ENCODE measurements at regions not wholly inside any gene's neighbourhood (a gene's known extent, or its start where the extent isn't known, plus 50 kb on each side); places are given as distances from the start of the nearest gene placed in this dataset.

DNA sequence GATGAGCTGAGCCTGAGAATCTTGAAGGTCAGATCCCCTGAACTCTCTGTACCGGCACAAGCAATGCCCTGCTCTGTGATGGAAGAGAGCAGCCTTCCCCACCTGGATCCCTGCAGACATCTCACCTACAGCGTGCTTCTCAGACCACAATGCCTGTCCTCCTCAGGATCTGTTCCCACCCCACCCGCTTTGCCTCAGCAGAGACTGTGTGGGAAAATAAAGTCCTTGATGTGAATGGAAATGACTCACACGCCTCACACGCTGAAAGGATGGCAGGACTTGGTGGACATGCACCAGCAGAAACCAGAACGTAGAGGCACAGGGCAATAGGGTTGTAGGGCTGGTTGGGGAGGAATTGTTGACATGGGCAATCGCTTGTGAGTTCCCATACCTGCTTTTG is 117.9 kb upstream of the POU3F3 start:
- DNase-seq, result no peak

DNA sequence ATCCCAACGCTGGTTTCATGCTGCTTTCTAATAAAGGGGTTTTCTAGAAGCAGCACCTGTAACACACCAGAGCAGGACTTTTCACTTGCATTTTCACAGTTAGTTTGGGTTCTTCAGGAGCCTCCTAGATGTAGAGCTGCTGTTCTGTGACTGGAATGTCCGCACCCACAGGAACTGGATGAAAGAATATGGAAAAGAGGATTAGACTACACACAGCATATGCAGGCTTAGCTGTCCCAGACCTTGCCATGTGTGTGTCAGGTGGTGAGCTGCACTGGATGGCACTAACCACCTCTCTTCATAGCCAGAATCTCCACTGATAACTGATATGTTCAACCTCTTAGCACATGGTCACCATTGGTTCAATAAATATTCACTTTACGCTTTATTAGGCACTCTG is 112.1 kb upstream of the POU3F3 start:
- DNase-seq, result no peak

- DNase-seq, result no peak
Observed at GRCh38 chr2:104744537-104744936, 109.4 kb upstream of the POU3F3 start.

GRCh38 chr2:104745846-104746245 is 108.1 kb upstream of the POU3F3 start:
- DNase-seq, result no peak

DNA sequence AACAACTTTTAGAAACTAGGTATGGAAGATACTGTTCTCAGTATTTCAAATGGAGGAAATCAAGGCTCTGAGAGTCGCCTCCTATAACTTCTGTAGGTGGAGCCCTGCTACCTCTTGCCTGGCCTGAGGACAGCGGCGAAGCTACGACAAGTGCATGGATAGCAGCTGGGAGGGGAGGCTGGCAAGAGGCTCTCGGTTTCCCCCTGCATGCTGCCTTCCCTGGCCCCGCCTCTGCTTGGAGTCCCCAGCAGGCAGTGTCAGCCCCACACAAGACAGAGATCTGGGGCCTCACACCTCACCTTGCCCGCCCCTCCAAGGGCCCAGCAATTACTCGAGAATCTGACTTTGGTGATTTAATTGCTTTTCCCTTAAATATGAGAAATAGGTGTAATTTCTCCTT is 107.6 kb upstream of the POU3F3 start:
- no peak for DNase-seq

DNA sequence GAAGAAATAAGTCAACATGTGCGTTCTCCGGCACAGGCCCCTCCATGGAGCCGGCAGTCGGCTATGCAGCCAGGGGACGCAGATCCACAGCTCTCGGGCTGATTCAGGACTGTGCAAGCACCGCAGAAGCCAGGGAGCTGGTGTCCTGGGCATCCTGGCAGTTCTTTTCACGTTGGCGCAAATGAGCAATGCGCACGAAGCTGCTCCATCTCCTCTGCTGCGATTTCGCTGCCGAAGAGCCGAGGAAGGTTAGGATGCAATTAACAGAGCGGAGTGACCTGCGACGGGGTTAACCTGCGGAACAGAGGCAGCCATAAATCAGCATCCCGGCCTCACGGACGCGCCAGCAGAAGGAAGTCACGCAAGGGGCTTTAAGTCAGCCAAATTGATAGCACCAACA is 107.1 kb upstream of the POU3F3 start:
- DNase-seq, result no peak

DNA sequence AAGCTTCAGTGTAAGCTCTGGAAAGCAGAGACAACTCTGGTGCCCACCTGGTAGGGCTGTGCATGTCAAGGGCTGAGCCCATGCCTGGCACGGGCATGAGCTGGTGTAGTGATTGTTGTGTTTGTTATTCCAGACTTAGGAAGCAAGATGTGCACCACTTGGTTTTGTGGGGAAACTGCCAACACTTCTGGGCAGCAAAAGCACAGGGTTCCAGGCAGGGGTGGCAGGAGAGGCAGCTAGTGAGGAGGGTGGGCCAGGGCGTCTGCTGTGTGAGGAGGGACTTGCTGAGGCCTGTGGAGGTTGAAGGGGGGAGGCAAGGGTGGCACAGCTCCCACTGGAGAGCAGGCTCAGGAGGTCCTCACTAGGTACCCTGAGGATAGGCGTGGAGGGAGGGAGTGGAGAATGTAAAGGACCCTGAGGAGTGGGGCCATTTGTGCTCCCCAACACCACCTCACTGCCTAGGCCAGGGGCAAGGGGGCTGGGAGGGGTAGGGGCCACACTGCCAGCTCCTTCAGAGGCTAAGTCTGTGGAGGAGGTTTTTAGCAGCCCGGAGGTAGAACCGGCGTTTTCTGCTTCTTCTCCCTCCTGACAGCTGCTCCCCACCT is 104.0 kb upstream of the POU3F3 start:
- no peak for DNase-seq

DNA sequence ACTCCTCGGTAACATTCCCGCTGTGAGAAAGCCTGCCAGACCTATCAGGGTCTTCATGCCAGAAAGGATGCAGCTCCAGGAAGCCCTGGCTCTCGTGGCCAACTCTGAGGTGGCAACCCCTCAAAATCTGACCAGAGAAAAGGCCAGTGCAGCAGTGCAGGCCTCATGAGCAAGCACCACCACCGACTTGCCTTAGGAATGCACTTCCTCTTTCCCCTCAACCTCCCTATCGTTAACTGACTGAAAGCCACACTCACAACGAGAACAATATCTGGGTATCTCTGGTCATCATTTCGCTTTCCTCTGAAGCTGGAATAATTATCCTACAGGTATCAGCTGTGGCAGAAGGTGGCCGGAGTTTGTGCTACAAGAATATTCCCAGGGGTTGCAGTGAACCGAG is 101.4 kb upstream of the POU3F3 start:
- no peak for DNase-seq

GRCh38 chr2:104755026-104755878 is 98.7 kb upstream of the POU3F3 start:
- no peak for DNase-seq

DNA sequence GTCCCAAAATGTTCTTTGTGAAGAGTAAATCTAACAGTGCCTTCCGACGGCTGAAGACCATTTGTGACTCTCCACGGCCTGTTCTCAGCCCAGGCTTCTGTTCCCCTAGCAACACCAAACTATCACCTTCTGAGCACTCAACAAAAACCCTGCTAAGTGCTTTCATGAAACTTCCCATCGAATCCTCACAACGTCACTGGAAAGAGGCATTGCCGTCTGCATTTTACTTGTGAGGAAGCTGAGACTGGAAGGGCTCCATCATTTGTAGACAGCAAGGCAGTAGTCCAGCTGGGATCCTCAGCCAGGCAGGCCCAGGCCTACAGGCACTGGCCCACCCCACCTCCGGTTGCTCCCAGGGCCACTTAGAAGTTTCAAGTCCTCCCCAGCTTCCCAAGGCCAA is 97.8 kb upstream of the POU3F3 start:
- DNase-seq, result no peak

DNA sequence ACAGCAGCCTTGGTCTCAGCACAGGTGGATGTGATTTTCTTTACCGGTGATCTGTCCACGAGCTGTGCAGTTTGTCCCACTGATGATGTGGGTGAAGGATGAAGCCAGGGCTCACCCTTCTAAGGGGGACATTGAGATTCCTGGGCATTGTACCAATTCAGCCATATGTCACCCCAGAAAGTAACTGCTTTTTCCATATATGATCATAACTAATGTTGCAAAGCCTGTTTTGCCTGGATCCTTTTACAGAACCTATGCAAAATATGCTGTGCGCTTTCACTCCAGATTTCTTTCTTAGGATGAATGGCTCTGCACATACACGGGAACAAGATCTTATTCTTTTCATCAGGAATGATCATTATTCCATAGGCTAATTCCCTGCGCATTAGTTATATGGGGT is 96.9 kb upstream of the POU3F3 start:
- no peak for DNase-seq

DNA sequence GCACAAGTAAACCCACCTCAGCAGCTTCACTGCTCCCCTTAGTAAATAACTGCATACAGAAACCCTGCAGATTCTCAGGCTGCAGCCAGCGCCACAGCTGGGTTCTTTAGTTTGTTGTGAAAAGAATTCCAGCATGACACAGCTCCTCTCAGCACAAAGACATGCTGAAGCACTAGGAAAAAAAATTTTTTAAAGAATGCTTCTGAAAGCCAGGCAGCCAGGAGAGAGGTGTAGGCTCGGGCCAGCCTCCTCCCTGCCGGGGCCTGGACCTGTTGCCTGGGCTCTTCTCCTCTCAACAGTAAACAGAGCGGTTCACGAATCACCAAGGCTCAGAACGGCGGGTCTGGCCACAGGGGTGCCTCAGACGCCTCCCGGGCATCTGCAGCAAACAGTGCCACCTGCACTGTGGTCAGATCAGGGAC is 95.7 kb upstream of the POU3F3 start:
- DNase-seq, result no peak

- no peak for DNase-seq
Observed at GRCh38 chr2:104762031-104762430, 91.9 kb upstream of the POU3F3 start.

GRCh38 chr2:104766683-104767082 is 87.2 kb upstream of the POU3F3 start:
- no peak for DNase-seq

DNA sequence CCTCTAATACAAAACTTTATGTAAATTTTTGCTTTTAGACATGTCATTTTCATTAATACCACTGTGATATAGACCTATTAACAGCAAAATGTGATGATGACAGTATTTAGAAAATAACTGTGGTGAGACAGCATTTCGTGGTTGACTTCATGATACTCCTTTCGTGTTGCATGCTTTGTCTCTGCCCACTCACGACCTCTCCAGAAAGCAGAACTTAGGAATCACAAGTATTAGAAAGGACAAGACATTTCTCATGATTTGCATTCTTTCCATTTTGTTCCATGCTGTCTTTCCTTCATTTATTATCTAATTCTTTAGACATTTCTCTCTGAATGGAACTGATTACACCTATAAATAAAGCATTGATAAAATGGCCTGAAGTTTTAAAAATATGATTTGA is 85.2 kb upstream of the POU3F3 start:
- DNase-seq, result no peak

DNA sequence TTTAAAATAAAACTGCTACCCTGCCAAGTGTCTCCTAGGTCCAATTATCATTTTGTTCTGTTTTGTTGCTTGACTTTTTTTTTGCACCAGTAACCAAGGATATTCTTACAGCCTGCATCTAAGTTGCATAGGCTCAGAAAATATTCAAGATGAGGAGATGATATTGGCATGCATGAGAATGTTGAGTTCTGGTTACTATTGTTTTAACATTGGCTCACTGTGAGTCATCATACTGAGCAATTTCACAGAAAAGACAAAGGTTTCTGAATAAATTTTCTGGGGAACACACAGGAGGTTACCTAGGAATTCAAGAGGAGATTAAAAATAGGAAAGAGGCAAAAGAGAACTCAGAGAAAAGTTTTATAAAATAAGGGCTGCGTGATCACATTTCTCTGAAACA is 84.8 kb upstream of the POU3F3 start:
- DNase-seq, result no peak

DNA sequence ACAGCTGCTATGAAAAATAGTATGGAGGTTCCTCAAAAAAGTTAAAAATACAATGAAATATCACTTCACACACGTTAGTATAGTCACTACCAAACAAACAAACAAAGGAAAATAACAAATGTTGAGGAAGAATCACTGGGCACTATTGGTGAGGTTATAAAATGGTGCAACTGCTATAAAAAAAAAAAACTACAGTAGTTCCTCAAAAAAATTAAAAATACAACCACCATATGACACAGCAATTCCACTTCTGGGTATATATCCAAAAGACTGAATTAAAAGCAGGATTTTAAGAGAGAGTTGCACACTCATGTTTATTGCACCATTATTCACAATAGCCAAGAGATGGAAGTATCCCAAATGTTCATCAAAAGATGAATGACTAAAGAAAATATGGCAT is 80.9 kb upstream of the POU3F3 start:
- no peak for DNase-seq

DNA sequence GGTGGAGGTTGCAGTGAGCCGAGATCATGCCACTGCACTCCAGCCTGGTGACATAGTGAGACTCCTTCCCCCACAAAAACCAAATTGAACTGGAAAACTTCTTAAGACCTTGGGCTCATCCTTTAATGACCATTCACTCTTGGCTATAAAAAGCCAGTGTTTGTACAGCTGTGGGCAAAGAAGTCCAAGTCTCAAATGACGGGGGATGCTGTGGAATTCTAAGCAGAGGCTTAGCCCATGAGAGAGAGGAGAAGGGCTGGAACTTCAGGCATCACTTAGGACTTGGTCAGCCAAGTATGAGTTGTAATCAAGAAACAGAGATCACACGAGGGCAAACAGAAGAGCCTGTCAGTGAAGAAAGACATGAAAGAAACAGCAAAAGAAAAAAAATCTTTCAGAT is 79.3 kb upstream of the POU3F3 start:
- no peak for DNase-seq

DNA sequence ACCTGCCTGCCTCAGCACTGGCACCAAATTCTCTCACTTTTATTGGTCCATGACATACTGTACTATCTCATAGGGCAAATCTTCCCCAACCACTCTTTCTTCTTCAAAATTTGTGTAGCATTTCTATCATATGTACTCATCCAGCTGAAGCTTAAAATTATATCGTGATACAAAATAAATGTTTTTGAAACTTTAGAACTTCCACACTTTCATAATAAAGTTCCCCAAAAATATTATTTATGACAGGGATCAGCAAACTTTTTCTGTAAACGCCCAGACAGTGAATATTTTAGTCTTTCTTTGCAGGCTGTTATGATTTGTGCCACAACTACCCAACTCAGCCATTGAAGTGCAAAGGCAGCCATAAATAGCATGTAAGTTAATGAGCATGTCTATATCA is 76.2 kb upstream of the POU3F3 start:
- no peak for DNase-seq

DNA sequence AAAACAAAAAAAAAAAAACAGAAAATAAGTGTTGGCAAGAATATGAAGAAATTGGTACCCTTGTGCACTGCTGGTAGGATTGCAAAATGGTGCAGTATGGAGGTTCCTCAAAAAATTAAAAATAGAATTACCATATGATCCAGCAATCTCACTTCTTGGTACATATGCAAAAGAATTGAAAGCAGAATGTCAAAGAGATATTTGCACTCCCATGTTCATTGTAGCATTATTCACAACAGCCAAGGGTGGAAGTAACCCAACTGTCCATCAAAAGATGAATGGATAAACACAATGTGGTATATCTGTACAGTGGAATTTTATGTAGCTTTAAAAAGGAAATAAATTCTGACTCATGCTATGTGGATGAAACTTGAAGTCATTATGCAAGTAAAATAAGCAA is 72.8 kb upstream of the POU3F3 start:
- no peak for DNase-seq

GRCh38 chr2:104784264-104784663 is 69.7 kb upstream of the POU3F3 start:
- DNase-seq, result no peak

DNA sequence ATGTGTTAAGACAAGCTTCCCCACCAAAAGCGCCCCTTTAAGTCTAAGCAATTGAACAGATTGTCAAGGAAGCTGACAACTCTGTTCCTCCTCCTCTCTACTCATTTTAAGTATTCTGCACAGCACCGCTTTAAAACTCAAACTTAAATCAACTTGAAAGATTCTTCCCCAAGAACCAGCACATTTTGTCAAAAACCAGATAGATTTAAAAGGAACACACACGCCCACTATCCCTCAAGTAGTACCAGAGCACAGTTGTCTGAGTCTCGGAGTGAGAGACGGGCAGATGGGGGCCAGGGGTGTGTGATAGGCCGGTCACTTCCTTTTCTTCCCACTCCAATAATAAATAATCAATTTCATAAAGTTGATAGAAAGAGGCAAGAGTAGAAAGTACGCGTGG is 67.7 kb upstream of the POU3F3 start:
- DNase-seq, result no peak

GRCh38 chr2:104786821-104787220 is 67.1 kb upstream of the POU3F3 start:
- DNase-seq, result no peak

- no peak for DNase-seq
Observed at GRCh38 chr2:104787298-104788065, 66.4 kb upstream of the POU3F3 start.

Measured in T1000 (cell line).